ENCODE measurements at regions not wholly inside any gene's neighbourhood (a gene's known extent, or its start where the extent isn't known, plus 50 kb on each side); places are given as distances from the start of the nearest gene placed in this dataset.

GRCh38 chr11:104325093-104325492 lies 161.1 kb upstream of the PDGFD start:
- DNase-seq, result no peak

- no peak for DNase-seq
Observed at GRCh38 chr11:104324276-104324675, 160.3 kb upstream of the PDGFD start.

GRCh38 chr11:104323841-104324240 lies 159.9 kb upstream of the PDGFD start:
- no peak for DNase-seq

GRCh38 chr11:104322696-104323095 lies 158.7 kb upstream of the PDGFD start:
- DNase-seq, result no peak

GRCh38 chr11:104320956-104321355 lies 157.0 kb upstream of the PDGFD start:
- DNase-seq, result no peak

- DNase-seq, result no peak
Observed at GRCh38 chr11:104320097-104320496, 156.2 kb upstream of the PDGFD start.

- DNase-seq, result no peak
Observed at GRCh38 chr11:104319396-104319795, 155.4 kb upstream of the PDGFD start.

- no peak for DNase-seq
Observed at GRCh38 chr11:104306862-104307474, 143.0 kb upstream of the PDGFD start.

- DNase-seq, result no peak
Observed at GRCh38 chr11:104301776-104302175, 137.8 kb upstream of the PDGFD start.

- DNase-seq, result no peak
Observed at GRCh38 chr11:104291646-104292045, 127.7 kb upstream of the PDGFD start.

- no peak for DNase-seq
Observed at GRCh38 chr11:104286129-104286528, 122.2 kb upstream of the PDGFD start.

GRCh38 chr11:104279587-104279986 lies 115.6 kb upstream of the PDGFD start:
- no peak for DNase-seq

GRCh38 chr11:104275992-104276391 lies 112.0 kb upstream of the PDGFD start:
- no peak for DNase-seq

GRCh38 chr11:104260456-104260855 lies 96.5 kb upstream of the PDGFD start:
- no peak for DNase-seq

- no peak for DNase-seq
Observed at GRCh38 chr11:104259121-104259610, 95.2 kb upstream of the PDGFD start.

- DNase-seq, result no peak
Observed at GRCh38 chr11:104256525-104256924, 92.6 kb upstream of the PDGFD start.

GRCh38 chr11:104254347-104254746 lies 90.4 kb upstream of the PDGFD start:
- DNase-seq, result peak in 1 of 2 experiments; percentile 20

GRCh38 chr11:104246590-104246989 lies 82.6 kb upstream of the PDGFD start:
- DNase-seq, result no peak

GRCh38 chr11:104238916-104239315 lies 75.0 kb upstream of the PDGFD start:
- DNase-seq, result no peak

- DNase-seq, result no peak
Observed at GRCh38 chr11:104225047-104225446, 61.1 kb upstream of the PDGFD start.

- no peak for DNase-seq
Observed at GRCh38 chr11:104222464-104222863, 58.5 kb upstream of the PDGFD start.

- DNase-seq, result no peak
Observed at GRCh38 chr11:104221455-104221854, 57.5 kb upstream of the PDGFD start.

GRCh38 chr11:104219096-104219495 lies 55.1 kb upstream of the PDGFD start:
- no peak for DNase-seq

- DNase-seq, result no peak
Observed at GRCh38 chr11:104214517-104214916, 50.6 kb upstream of the PDGFD start.

All from SHP77 (cell line).